GM18873 (cell line): ENCODE measurements at regions not wholly inside any gene's neighbourhood (a gene's known extent, or its start where the extent isn't known, plus 50 kb on each side); places are given as distances from the start of the nearest gene placed in this dataset.
"Not testable (repeated sequence)": the region's sequence is repeated elsewhere in the genome, so short reads cannot be mapped to it uniquely, and the experiment has no call there.

ENCODE experiments used
- ATAC-seq: cut with Tn5 transposase; IDR thresholded peaks from one replicate; pipeline ENCODE4 v1.9.1; 2021; ENCODE audit warnings: mild to moderate bottlenecking, moderate library complexity, moderate number of reproducible peaks; ENCODE audit not compliant: unreplicated experiment, low FRiP score

DNA sequence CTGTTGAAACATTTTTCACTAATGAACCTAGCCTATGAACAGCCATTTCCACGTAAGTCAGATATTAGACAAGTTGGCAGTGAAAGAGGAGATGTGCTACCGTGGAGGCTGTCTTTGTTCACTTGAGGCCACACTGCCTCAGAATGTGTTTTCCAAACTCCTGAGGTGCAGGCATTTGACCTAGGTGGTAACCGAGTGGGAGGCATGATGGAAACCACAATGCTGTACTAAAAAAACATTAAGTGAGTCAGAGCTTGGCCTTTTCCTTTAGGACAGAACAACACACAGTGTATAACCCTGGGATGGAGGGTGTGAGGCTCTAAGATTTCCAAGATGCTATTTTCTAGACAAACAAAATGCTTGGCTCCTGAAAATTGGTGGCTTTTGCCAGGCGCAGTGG lies 406.3 kb downstream of the SOX2 start:
- ATAC-seq = no peak

DNA sequence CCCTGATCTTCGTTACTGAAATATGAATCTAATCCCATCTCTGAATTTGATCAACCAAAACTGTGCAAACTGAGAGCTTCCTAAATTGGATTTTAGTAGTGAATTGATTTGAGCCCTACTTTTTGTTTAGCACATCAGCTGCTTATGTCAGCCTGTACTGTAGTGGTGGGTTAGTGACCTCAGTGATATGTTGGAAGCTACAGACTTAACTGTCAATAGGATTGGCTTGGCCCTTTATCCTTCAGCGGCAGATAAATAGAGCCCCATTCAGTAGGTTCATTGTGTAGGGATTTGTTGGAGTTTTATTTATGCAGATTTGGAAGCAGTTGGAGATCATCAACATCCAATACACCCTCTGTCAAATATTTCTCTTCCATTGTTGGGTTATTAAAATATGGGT lies 409.7 kb downstream of the SOX2 start:
- ATAC-seq = no peak

DNA sequence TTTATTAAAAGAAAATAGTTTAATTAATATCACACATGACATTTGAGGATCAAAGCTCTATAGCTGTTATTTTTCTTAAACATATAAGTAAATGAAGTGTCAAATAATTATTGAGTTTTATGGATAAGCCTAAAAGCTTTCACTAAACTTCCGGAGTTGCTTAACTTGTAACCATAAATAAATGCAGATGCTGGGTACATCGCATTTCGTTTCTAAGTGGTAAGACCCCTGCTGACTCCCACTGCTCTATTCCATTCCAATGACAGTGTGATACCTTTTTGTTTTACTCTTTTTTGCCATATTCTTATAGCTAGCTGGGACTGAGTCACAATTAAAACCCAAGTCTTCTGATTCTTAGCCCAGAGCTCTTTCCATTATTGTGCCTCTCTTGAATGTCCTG lies 411.1 kb downstream of the SOX2 start:
- no peak for ATAC-seq

DNA sequence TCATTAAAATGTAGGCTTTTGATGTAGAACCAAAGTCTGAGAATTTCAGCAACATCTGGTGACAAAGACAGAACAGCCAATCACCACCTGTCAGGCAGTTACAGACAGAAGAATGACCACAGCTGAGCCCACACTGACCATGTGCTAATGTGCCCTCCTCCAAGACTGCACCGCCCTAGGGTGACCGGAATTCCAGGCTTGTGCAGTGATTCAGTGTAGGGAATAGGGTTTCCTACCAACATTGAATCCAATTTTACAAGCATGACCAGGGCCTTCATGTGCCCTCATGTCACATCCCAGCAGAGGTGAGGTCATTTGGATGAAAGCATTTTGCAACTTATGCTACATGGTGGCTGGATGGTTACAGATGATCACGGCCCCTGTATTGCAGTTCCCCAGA lies 412.5 kb downstream of the SOX2 start:
- ATAC-seq = no peak

DNA sequence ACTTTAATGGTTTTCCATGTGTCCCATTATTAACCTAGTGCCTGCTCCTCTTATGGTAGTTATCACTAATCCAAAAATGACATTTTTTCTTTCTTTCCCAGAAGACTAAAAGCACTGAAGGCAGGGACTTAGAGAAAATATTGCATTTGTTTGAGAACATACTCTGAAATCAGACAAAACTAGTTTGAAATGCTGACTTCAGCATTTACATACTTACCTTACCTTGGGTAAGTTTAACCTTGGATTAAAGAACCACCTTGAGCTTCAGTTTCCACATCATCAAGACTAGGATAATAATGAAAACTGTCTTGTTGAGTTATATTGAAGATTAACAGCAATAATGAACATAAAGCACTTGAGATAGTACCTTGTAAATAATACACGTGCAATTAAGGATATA lies 413.0 kb downstream of the SOX2 start:
- ATAC-seq = no peak

DNA sequence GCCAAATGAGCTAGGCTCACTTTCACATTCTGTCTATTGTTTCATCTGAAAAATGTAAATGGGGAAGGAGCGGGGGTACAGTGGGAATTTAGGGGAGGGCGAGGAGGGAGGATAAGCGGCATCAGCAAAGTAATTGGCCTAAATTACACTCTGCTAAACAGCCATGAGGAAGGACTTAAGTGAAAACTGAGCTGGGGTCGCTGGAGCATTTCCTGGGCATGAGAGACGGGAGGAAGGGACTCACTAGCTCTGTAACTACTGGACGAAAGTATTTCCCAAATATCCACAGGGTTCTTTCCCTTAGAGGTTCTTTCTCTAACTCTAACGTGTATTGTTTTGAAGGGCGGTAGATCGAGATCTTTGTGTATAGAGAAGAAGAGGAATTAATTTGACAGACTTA lies 418.0 kb downstream of the SOX2 start:
- no peak for ATAC-seq

DNA sequence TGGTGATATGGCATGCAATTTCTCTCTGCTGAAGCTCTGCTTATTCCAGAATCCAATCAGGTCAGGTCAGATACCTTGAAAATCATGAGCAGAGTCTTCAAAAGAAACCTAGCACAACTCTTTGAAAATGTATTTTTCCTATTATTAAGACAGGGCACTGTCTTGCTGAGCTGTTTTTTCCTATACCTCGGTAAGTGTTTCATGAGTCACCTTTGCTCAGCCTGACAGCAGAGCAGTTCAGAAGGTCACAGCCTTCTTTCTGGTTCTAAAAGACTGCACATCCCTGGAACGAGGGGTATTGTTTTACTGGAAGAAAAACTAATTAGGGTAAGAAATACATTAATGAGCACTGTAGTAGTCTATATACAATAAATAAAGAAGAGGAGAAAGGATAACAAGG lies 422.0 kb downstream of the SOX2 start:
- no peak for ATAC-seq

DNA sequence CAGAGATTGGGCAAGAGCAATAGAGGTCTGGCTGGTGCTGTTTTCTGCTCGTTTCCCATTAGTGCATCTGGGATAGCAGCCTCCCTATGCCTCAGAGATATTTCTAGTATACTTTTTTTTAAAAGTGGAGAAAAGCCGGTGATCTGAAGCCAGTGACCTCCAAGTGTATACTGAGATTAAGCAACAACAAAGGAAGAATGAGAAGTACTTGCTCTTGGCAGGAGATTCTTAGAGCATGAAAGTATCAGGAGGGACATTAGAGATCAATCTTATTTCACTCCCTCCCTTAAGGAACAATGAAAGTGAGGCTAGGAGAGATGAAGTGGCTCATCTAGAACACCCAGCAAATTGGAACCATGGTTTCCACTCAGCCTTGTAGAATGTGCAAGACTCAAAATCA lies 423.3 kb downstream of the SOX2 start:
- ATAC-seq = no peak

DNA sequence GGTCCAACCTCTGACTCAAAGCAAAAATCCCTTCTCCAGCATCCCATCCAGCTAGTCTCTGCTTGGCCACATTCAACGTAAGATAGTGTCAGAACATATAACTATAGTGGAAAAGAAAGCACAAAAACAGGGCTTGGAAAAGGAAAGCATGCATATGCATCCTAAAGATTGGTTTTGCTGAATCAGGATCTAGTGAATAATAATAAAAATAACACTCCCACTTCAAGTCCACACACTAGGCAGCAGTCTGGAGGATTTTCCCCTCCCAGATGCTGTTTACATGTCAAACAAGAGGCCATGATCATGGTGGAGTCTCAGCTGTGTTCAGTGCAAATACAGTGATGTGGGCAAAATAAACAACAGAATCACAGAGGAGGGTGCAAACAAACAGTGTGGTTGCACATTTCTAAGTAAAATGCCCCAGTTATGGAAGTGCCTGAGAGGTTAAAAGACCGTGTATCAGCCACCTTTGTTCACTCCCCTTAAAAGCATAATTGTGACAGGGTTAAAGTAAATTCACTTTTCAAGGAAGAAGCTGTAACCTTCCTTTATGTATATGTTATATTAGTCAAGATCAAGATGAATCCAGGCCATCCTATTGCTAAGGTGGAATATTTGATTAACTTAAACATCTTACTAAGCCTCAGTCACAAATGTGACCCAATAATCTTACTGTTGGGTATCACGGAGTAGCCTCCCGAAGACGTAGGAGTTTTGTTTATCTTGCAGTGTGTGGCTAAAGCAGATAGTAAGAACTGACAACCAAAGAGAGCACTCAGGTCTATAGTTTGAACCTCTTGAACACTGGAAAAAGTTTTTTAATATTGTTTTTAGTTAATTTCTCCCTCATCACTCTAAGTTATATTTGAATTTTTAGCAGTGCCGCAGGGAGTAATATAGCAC lies 424.5 kb downstream of the SOX2 start:
- ATAC-seq = no peak

DNA sequence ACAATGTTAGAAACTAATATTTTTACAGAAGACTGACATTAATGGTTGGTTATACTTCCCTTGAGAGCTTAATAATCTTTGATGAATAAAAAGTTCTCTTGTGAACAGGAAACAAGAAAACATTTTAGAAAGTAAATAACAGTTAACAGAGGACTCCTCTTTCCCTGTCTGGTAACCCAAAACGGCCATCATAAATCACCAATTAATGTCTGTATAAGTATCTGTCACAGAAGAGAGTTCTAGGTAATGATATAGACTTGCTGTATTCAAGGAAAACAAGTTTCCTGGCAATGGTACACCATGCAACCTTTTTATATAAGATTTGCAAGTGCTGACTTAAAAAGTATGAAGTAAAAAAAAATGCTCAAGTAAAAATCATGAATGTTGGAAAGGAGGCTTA lies 426.7 kb downstream of the SOX2 start:
- no peak for ATAC-seq

DNA sequence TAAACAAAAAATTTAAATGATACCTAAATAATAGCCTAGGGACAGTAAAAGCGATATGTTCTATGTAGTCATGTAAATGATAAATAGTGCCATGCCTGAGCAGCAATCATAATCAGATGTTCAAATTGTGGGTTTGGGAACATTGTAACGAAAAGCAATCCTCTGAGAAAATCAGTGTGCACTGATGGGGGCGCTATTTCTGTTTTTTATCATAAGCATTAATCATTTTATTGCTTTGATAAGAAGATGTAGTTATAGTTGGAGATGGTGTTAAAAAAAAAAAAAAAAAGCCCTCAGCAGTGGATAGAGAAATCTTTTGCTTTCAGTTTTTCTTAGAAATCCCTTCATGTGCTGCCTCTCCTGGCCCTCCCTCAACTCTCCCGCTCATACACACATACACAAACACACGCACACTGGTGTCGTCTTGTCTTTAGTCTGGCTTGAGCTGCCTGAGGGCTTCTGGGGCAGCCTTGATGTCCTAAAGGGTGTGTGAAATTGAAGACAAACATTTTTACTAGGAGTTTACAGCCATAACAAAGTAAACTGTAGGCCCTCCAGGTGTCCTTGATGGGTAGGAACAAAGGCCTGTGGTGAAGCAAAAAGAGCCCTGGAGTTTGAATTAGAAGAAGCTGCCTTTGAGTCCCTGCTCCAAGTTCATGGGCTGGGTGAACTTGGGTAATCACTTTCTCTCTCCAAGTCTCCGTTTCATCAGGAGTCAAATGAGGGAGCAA lies 428.1 kb downstream of the SOX2 start:
- no peak for ATAC-seq

DNA sequence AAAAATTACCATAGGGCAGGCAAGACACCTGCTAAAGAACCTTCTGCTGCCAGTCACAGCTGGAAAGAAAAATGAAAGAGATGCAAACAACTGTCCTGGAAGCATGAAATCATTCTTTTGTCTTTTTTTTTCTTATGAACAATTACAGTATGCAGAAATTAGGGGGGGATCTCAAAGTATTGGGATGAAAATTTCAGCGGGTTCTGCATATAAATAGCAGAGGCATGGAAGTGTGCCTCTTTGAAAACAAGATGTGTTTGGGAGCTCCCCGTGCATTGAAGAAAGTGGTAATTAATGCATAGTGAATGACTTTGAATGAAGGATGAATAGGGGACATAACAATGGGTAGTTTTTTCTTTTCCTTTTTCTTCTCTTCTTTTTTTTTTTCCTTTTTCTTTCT lies 431.2 kb downstream of the SOX2 start:
- ATAC-seq = no peak

DNA sequence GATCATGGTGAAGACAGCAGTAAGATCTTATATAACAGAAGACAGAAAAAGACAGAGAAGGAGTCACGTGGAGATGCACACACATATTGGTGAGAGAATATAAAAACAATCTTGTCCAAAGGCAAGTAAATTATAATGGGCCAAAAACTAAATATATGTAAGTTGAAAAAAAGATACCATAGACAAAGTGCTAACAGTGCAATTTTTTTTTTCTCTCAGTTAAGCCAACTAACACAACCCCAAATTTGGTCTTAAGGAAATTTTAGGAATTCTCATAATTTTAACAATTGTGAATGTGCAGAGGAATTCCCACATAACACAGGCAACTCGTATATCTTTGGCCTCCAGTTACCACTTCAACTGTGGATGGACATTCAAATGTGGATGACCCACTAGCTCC lies 432.2 kb downstream of the SOX2 start:
- no peak for ATAC-seq

DNA sequence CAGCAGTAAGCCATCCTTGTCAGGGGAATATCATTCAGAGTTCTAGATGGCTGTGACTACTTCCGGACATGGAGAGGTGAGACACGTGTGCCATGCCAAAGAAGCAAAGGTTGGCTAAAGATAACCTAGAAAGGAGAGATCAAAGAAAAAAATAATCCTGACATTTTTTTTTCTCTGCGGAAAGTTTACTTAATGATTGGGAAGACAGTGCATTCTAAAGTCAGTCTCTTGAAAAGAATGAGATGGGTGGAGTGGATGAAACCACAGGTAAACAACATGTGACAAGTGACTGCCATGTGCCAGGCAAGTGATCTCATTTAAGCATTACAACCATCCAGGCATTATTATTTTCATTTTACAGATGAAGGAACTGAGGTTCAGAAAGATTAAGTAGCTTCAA lies 436.6 kb downstream of the SOX2 start:
- no peak for ATAC-seq

DNA sequence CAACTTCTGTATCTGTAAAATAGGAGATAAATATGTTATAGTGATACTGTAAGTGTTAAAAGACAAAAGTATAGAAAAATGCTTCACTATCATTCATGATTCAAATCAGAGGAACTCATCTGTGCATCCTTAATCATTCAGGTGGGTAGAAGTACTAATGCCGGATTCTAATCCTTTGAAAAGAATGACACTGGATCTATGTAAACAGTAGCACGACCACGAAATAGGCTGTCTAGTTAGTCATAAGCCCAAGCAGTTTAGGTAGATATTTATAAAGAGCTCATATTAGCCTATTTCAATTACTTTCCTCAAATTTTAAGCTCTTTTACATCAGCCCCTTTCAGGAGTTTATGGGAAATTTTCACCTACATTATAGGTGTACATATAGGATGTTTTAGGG lies 437.9 kb downstream of the SOX2 start:
- no peak for ATAC-seq

DNA sequence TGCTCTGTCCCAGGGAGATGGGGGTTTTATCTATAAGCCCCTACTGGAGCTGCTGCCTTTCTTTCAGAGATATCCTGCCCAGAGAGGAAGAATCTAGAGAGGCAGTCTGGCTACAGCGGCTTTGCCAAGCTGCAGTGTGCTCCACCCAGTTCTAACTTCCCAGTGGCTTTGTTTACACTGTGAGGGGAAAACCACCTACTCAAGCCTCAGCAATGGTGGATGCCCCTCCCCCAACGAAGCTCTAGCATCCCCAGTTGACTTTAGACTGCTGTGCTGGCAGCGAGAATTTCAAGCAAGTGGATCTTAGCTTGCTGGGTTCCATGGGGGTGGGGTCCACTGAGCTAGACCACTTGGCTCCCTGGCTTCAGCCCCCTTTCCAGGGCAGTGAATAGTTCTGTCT lies 444.6 kb downstream of the SOX2 start:
- ATAC-seq = not testable (repeated sequence)

DNA sequence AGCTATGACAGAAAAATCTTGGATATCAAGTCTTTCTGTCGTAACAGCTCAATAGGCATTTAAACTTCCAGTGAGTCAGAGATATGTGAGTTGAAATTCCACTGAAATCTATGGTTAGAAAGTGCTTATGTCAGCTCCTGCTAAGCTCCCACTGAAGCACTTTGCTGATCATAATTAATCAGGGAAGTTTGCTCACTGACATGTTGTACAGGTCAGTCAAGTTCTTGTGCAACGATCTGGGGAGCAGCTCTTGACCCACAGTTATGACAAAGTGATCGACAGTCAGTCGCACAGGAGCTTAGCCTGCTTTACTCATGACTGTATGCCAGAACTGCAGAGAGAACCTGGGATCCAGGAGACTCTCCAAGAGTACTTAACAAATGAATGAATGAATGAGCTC lies 453.5 kb downstream of the SOX2 start:
- no peak for ATAC-seq

DNA sequence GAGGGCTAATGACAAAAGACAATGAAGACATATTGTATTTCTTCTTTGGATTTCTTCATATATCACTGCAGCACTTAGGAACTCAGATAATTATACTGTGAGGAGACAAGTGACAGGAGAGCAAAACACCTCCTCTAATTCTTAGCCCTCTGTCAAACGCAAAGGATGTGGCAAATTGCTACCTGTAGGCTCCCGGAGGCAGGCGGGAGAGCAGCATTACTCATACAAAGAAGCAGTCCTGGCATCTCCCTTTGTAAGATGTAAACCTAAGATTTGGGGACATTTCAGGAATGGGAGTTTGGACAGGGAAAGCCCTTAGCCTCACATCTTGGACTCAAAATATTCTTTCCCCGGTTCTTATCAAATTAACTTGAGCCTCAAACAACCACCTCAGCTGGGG lies 460.8 kb downstream of the SOX2 start:
- no peak for ATAC-seq

DNA sequence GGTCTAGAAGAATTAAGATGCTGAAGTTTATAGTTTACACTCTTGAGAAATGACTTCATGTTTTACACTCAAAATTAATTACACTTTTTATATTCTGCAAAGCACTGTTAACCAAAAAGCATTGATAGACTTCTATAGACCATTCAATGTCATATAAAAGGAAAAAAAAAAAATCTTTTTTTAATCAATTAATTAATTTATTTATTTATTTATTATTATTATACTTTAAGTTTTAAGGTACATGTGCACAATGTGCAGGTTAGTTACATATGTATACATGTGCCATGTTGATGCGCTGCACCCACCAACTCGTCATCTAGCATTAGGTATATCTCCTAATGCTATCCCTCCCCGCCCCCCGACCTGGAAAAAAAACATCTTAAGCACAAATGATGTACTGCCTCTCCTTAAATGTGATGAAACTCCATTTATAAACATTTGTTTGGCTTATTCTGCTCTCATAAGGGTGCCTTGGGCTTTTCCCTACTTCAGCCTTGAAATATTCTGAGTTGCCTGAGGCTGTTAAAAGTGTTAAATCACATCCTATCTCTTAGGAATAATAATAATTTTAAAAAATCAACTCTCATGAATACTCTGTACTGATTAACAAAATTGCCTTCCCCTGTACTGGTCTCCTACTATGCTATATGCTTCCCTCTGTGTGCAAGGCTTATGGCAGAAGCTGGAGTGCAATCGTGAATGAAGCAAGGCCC lies 466.9 kb downstream of the SOX2 start:
- no peak for ATAC-seq

DNA sequence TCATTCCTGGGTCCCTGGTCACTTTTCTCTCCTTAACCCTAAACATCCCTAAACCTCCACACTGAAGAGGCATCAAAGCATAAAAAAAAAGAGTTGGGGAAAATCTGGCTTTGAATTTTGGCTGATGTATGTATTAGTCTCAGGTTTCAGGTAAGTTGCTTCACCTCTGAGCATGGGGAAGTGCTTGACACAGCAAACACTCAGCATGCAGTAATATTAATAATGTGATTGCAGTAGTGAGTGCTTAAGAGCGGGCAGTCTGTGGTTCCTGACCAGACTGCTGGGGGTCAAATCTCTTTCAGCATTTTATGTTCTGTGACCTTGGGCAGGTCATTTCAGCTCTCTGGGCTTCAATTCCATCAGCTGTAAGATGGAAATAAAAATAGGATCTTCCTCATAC lies 467.9 kb downstream of the SOX2 start:
- ATAC-seq = no peak

DNA sequence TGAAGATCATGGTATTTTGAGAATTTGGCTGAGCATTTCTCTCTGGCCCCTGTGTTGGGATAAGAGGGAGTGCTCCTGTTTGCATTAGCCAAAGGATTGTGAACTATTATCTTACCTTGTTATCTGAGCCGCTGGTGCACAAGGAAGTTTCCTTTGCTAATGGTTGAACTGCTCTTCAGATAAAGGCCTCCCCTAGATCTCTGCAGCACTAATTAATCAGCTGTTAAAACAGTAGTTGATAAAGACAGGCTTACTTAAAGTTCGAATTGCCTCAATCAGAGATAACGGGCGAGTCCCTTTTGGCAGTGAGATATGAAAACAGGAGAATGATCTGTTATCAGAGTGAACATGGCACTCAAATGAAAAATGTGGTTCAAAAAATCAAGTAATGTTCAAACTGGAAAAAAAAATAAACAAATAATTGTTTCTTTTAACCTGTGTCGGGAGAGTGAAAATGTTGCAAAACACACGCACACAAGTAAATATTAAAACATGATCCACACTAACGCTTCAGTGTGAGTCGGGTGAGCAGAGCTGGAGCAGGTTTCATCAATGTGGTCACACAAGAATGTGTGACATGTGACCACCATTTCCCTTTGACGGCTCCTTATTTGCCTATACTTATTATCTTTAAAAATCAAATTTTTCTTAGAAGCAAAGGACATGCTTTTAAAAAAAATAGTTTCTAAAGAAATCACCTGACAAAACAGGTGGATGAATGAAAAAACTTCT lies 469.1 kb downstream of the SOX2 start:
- ATAC-seq = no peak
